Small intestine (tissue), 7 donors: ENCODE measurements at regions not wholly inside any gene's neighbourhood (a gene's known extent, or its start where the extent isn't known, plus 50 kb on each side); places are given as distances from the start of the nearest gene placed in this dataset.

Experiments used
- DNase-seq, 2 donors: peaks; one replicate each; pipeline versions ENCODE4 v3.0.0 to v3.0.0-alpha.2; 2013
- FAIRE-seq: peaks from 2 replicates; lab custom pipeline; 2012; peaks lifted over from hg19 to GRCh38; lab: Jason Lieb, UNC
- H3K27ac ChIP-seq, 3 donors: one replicate each; pipeline ENCODE4 v1.5.1; 2013; ENCODE audit warnings: low read length in 2 of 3, mild to moderate bottlenecking in 2 of 3, control low read depth in 1 of 3, inconsistent platforms in 1 of 3, low read depth in 1 of 3, moderate library complexity in 1 of 3
- H3K27me3 ChIP-seq, 3 donors: one replicate each; pipeline ENCODE4 v1.6.1; 2013; ENCODE audit warnings: low read length in 3 of 3, inconsistent platforms in 1 of 3; ENCODE audit not compliant: control insufficient read depth in 3 of 3, insufficient read depth in 3 of 3
- H3K36me3 ChIP-seq, 3 donors: one replicate each; pipeline ENCODE4 v1.6.1; 2013; ENCODE audit warnings: low read length in 3 of 3, inconsistent platforms in 1 of 3, low read depth in 1 of 3, mild to moderate bottlenecking in 1 of 3, moderate library complexity in 1 of 3; ENCODE audit not compliant: control insufficient read depth in 3 of 3, insufficient read depth in 2 of 3
- H3K4me1 ChIP-seq, 3 donors: one replicate each; pipeline ENCODE4 v1.6.1; 2013; ENCODE audit warnings: low read length in 2 of 3, inconsistent platforms in 1 of 3, low read depth in 1 of 3, mild to moderate bottlenecking in 1 of 3, moderate library complexity in 1 of 3; ENCODE audit not compliant: control insufficient read depth in 3 of 3, insufficient read depth in 2 of 3
- H3K4me3 ChIP-seq, 3 donors: one replicate each; pipeline ENCODE4 v1.5.1; 2013; ENCODE audit warnings: low read length in 3 of 3, control low read depth in 1 of 3, inconsistent platforms in 1 of 3, low read depth in 1 of 3, mild to moderate bottlenecking in 1 of 3, moderate library complexity in 1 of 3
- H3K9me3 ChIP-seq, 2 donors: one replicate each; pipeline ENCODE4 v1.6.1; 2013; ENCODE audit warnings: low read depth in 1 of 2, low read length in 1 of 2; ENCODE audit not compliant: control insufficient read depth in 2 of 2, insufficient read depth in 1 of 2
- WGBS, 3 donors: extraction: QIAGEN DNeasy Blood & Tissue Kit; methylation state at CpG; one replicate each; pipeline ENCODE4 v1.1.7; 2013; 5-methylcytosine and 5-hydroxymethylcytosine counted together
- donor health status: healthy with polysubstance abuse.
- donor health status: control.
- donor health status: control.
- donor health status: Bipolar disorder and iron deficiency.
- donor health status: healthy.

DNA sequence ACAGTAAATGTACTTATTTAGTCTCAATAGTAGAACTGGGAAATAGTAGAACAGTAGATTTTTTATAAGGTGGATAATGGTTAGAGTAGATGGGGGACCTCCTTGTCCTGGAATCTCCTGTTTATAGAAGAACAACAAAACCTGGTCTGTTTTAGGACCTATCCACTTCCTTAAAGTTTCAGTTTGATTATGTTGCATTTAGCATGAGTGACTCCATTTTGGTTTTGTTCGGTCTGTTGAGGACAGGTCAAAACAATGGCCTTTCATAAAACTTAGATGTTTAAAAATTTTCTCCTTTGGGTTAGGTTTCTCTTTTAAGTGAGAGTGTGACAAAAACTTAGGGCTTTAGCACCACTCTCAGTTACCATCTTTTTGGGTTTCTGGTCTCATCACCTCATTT lies 308.9 kb downstream of the BTG1 start:
- peaks cover 0 to 4% of the 10 kb centered on the region in 2 donors for H3K9me3 ChIP-seq
- H3K4me1 ChIP-seq, result peaks cover 0 to 2% (median 0%) of the 10 kb centered on the region in 3 donors
- 92 to 97% (median 93%) methylated on average over 1 of the region's 1 CpG for WGBS, 3 donors
- no peaks in the 10 kb centered on the region for H3K27me3 ChIP-seq
- DNase-seq (no peak), FAIRE-seq (no peak)
- H3K4me3 ChIP-seq, result no peak overlapping the region
- H3K36me3 ChIP-seq, result no peaks in the 10 kb centered on the region
- no peak overlapping the region for H3K27ac ChIP-seq

DNA sequence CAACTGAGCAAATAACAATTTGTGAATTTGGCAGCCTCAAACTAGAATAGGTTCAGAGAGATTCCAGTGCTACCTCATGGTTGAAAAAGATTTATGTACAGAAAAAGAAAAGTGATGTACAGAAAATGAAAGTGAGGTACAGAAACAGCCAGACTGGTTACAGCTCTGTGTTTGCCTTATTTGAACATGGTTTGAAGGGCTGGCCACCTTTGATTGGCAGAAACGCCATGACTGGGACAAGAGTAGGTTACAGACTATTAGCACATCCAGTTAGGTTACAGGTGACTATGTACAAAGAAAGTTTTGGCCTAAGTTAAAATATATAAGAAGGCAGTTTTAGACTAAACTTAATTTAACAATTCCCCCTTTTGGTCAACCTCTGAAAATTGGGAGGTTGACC lies 309.4 kb downstream of the BTG1 start:
- no peak overlapping the region for H3K27ac ChIP-seq
- no peak for DNase-seq
- peaks cover 0 to 2% (median 0%) of the 10 kb centered on the region in 3 donors for H3K4me1 ChIP-seq
- no peaks in the 10 kb centered on the region for H3K36me3 ChIP-seq
- 78 to 89% (median 86%) methylated on average over 1 of the region's 1 CpG for WGBS, 3 donors
- peaks cover 0 to 4% of the 10 kb centered on the region in 2 donors for H3K9me3 ChIP-seq
- no peaks in the 10 kb centered on the region for H3K27me3 ChIP-seq
- no peak for FAIRE-seq
- no peak overlapping the region for H3K4me3 ChIP-seq

DNA sequence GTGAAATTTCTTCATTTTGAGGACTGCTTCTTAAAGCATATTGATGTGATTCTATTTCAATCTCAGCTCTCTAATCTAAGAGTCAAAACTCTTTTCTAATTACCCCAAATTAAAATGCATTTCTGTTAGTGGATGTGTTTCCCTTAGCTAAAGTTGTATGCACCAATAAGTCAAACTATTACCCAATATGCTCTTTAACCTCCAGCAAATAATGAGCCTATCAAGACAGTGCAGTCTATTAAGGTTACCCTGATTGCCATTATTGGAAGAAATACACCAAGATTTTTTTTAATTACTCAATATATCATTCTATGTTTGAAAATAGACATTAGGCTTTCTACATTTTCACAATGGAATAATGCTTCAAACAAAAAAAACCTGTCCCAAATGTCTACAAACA lies 310.0 kb downstream of the BTG1 start:
- peaks cover 0 to 2% (median 0%) of the 10 kb centered on the region in 3 donors for H3K4me1 ChIP-seq
- no peak for FAIRE-seq
- no peaks in the 10 kb centered on the region for H3K36me3 ChIP-seq
- no peak for DNase-seq
- H3K27me3 ChIP-seq, result no peaks in the 10 kb centered on the region
- H3K27ac ChIP-seq, result no peak overlapping the region
- peaks cover 0 to 1% of the 10 kb centered on the region in 2 donors for H3K9me3 ChIP-seq
- H3K4me3 ChIP-seq, result no peak overlapping the region

DNA sequence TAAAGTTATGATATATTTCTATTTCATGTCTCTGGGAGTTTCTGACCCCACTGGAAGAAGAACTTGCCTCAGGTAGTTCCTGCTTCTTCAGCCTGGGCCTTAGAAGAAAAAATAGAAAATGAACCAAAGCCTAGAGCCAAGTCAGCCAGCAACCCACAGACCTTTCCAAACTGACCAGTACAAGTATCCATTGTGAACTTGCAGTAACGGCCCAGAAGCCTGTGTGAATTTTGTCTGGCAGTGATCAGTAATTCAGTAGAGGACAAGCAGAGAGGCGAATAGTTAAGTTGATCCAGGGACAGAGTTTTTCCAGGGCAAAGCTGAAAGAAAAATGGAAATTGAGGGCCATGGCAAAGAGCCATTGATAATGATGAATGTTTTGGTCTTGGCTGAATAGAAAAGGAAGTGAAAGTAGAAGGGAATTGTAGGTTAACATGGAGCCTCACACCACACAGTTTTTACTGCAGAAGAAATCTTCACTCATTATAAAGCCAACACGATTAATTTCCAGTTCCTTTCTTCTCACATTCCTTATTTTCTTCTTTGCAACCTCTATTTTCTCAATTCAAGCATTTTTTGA lies 311.8 kb downstream of the BTG1 start:
- WGBS, 3 donors, result 80 to 96% (median 90%) methylated on average over 3 of the region's 3 CpGs
- Histone ChIP-seq H3K4me3 (no peak overlapping the region), H3K9me3 (no peaks in the 10 kb centered on the region), H3K4me1 (peaks cover 0 to 2% (median 0%) of the 10 kb centered on the region in 3 donors), H3K36me3 (no peaks in the 10 kb centered on the region), H3K27me3 (no peaks in the 10 kb centered on the region), H3K27ac (no peak overlapping the region)
- FAIRE-seq, result no peak
- DNase-seq, result no peak

DNA sequence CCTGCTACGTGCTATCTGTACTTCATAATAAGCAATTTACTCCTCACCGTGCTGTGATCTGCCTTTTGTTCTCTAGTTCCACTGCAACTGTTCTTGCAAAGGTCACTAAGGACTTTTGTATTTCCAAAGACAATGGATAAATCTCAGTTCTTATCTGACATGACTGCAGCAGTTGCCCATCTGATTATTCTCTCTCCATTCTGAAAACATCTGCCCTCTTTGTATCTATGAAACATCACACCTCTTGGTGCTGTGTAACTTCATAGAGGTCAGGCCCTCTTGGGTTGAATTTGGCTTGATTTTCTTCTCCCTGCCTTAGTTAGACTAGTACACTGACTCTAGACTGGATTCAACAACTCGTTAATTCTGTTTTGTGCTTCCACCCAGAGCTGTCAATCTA lies 319.6 kb downstream of the BTG1 start:
- Histone ChIP-seq H3K9me3 (no peaks in the 10 kb centered on the region), H3K27ac (no peak overlapping the region), H3K4me3 (no peak overlapping the region), H3K27me3 (no peaks in the 10 kb centered on the region), H3K4me1 (no peaks in the 10 kb centered on the region), H3K36me3 (no peaks in the 10 kb centered on the region)
- DNase-seq, result no peak
- 79 to 83% (median 80%) methylated on average over 3 of the region's 3 CpGs for WGBS, 3 donors
- FAIRE-seq, result no peak

DNA sequence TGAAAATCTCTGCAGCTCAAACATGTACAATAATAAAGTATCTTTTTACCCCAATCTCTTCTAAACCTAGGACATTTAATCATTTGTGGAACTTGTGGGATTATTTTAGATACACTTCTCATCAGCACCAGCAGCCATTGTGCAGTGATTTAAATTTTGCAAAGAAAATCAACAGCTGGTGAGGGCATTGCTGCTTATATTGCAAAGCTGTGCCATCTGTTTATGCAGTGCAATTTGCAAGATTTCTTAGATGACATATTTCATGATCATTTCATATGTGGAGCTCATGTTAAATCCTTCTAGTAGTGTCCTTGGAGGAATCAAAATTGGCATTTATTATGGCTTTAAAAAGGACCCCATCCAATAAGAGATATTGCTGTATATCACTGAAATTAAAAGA lies 320.7 kb downstream of the BTG1 start:
- no peak overlapping the region for H3K4me3 ChIP-seq
- DNase-seq (no peak), FAIRE-seq (no peak)
- H3K9me3 ChIP-seq, result peaks cover 0 to 3% of the 10 kb centered on the region in 2 donors
- no peak overlapping the region for H3K27ac ChIP-seq
- no peaks in the 10 kb centered on the region for H3K36me3 ChIP-seq
- H3K4me1 ChIP-seq, result no peaks in the 10 kb centered on the region
- H3K27me3 ChIP-seq, result no peaks in the 10 kb centered on the region

DNA sequence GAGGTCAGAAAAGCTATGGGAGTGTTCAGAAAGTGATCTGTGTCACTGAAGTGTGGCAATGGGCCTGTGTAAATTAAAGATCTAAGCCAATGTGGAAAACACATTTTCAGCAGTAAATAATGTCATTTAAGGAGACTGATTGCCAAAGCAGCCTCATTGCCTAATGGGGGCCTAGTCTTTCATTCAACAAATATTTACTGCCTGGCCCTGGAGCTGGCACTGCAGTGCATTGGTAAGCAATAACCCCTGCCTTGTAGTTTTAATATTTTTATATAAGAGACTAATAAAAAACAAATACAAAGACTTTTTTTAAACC lies 326.6 kb downstream of the BTG1 start:
- Histone ChIP-seq H3K4me3 (no peak overlapping the region), H3K27ac (no peak overlapping the region), H3K9me3 (peaks cover 0 to 3% of the 10 kb centered on the region in 2 donors), H3K27me3 (no peaks in the 10 kb centered on the region), H3K36me3 (no peaks in the 10 kb centered on the region), H3K4me1 (no peaks in the 10 kb centered on the region)
- no peak for DNase-seq
- FAIRE-seq, result no peak

DNA sequence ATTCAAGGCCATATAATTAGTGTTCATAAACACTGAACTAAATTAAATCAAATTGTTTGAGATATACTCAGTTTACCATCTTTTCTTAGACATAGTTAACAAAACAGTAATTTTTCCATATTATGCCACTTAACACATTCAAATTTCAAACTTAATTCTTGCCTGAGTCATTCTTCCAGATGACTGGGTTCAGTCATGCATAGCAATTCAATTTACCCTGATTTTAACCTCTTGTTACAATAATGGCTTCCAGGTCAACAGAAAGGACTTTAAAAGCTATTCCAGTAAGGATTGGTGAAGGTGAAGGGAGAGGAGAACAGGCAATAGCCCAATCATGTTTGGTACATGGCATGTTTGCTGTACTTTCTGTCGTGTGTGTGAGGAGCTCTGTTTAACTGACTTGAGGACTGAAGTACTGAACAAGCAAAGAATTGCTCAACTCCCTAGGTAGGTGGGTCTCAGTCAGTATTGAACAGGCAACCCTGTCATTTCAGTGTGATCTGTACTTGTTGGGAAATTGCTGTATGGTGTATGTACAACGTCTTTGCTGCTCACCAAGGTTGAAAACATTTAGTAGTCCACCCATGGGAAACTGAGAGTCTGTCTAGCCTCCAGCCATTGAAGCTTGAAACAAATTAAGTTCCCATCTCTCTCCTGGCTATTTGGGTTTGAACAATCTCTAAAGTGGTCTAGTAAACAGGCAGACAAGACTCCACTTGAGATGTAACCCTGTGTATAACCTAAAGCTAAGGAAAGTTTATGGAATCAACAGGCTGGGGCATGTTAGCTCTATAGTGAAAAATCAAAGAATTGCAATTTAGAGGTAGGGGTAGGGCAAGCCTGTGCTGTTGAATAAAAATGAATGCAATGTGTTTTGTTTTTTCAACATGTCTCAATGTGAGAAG lies 327.2 kb downstream of the BTG1 start:
- Histone ChIP-seq H3K27ac (no peak overlapping the region), H3K4me3 (no peak overlapping the region), H3K4me1 (no peaks in the 10 kb centered on the region), H3K9me3 (peaks cover 0 to 3% of the 10 kb centered on the region in 2 donors), H3K27me3 (no peaks in the 10 kb centered on the region), H3K36me3 (no peaks in the 10 kb centered on the region)
- DNase-seq (no peak), FAIRE-seq (no peak)
- 76 to 96% (median 91%) methylated on average over 2 of the region's 2 CpGs for WGBS, 3 donors
